ENCODE measurements at regions not wholly inside any gene's neighbourhood (a gene's known extent, or its start where the extent isn't known, plus 50 kb on each side); places are given as distances from the start of the nearest gene placed in this dataset.

DNA sequence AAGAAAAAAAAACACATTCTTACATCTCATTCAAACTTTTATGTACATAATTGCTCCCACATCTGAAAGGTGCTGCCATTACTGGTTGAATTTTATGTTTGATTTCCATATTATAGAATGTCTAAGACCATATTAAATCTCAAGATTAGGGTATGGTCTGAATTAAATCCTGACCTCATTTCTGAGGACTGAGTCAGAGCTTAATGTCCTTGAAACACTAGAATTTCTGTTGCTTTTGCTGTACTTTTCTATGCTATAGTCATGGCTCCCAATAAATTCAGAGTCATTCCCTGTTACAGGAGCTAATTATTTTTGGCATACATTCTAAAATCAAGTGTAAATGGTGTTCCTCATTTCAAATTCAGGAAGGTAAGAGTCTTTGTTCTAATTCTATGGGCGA, 285.3 kb upstream of the MANEA start:
- H3K36me3 ChIP-seq = no peaks in the 10 kb centered on the region
- no peaks in the 10 kb centered on the region for H3K9me3 ChIP-seq
- TF ChIP-seq CTCF (IDR thresholded peaks at IDR 0.05; ENCODE audit: low read depth, low read length) = no peak
- no peaks in the 10 kb centered on the region for H3K27me3 ChIP-seq
- no peak for DNase-seq
- no peak overlapping the region for H3K4me3 ChIP-seq (ENCODE audit: low read depth, low read length)
- H3K4me1 ChIP-seq = peaks cover 27% of the 10 kb centered on the region

GRCh38 chr6:95293257-95293656, 284.1 kb upstream of the MANEA start:
- no peak for DNase-seq
- H3K4me1 ChIP-seq = peaks cover 19% of the 10 kb centered on the region
- H3K9me3 ChIP-seq = no peaks in the 10 kb centered on the region
- no peaks in the 10 kb centered on the region for H3K36me3 ChIP-seq
- no peaks in the 10 kb centered on the region for H3K27me3 ChIP-seq
- no peak overlapping the region for H3K4me3 ChIP-seq (ENCODE audit: low read depth, low read length)
- no peak for TF ChIP-seq CTCF (IDR thresholded peaks at IDR 0.05; ENCODE audit: low read depth, low read length)

DNA sequence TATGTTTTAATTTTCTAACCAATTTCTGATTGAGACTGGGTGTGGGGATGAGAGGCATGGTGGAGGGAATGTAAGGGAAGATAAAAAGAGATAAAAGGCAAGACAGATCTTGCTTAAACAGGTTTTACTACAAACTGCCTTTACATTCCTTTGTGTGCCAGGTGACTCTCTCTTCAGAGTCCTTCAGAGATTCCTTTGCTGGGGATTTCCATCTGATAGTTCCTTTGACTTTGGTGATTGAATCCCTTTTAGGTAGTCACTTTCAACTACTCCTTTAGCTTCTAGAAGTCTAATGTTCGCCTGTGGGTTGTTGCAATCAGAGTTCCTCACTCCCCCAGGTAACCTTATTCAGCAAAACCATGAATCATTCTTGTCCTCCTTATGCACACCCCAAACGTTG, 283.3 kb upstream of the MANEA start:
- no peaks in the 10 kb centered on the region for H3K9me3 ChIP-seq
- H3K27me3 ChIP-seq = no peaks in the 10 kb centered on the region
- no peak overlapping the region for H3K4me3 ChIP-seq (ENCODE audit: low read depth, low read length)
- H3K36me3 ChIP-seq = no peaks in the 10 kb centered on the region
- no peak for DNase-seq
- no peak for TF ChIP-seq CTCF (IDR thresholded peaks at IDR 0.05; ENCODE audit: low read depth, low read length)
- peaks cover 15% of the 10 kb centered on the region for H3K4me1 ChIP-seq

DNA sequence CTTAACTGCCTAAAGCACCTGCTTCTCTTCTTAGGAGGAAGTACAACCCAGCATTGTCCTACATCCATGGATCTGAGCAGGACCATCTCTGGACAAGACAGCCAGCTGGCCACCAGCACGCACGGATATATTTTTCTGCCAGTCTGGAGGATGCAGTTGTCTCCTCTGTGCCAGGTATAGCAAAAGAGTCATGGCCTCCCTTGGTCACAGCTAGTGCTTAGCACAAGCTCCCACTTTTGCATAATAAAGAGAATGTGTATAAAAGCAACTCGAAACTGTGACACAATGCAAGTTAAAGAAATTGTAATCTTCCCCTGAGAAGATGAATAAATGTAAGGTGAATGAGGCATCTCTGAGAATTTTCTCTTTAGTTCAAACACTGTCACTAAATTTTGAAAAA, 267.8 kb upstream of the MANEA start:
- no peaks in the 10 kb centered on the region for H3K27me3 ChIP-seq
- H3K9me3 ChIP-seq = no peaks in the 10 kb centered on the region
- H3K4me1 ChIP-seq = peaks cover 3% of the 10 kb centered on the region
- no peak overlapping the region for H3K4me3 ChIP-seq (ENCODE audit: low read depth, low read length)
- no peaks in the 10 kb centered on the region for H3K36me3 ChIP-seq
- no peak for TF ChIP-seq CTCF (IDR thresholded peaks at IDR 0.05; ENCODE audit: low read depth, low read length)
- DNase-seq = no peak

- no peaks in the 10 kb centered on the region for H3K27me3 ChIP-seq
- no peaks in the 10 kb centered on the region for H3K36me3 ChIP-seq
- H3K9me3 ChIP-seq = no peaks in the 10 kb centered on the region
- no peak for DNase-seq
- H3K4me3 ChIP-seq (ENCODE audit: low read depth, low read length) = no peak overlapping the region
- H3K4me1 ChIP-seq = no peaks in the 10 kb centered on the region
- TF ChIP-seq CTCF (IDR thresholded peaks at IDR 0.05; ENCODE audit: low read depth, low read length) = no peak
These were observed 259.2 kb upstream of the MANEA start for GRCh38 chr6:95318137-95318536.

GRCh38 chr6:95321126-95321525, 256.2 kb upstream of the MANEA start:
- no peaks in the 10 kb centered on the region for H3K27me3 ChIP-seq
- TF ChIP-seq CTCF (IDR thresholded peaks at IDR 0.05; ENCODE audit: low read depth, low read length) = no peak
- no peaks in the 10 kb centered on the region for H3K9me3 ChIP-seq
- H3K36me3 ChIP-seq = no peaks in the 10 kb centered on the region
- H3K4me1 ChIP-seq = no peaks in the 10 kb centered on the region; the same call in 1 of the 2 replicates
- no peak overlapping the region for H3K4me3 ChIP-seq (ENCODE audit: low read depth, low read length)
- DNase-seq = no peak

Data from BE2C (cell line).